B cell (primary cell): ENCODE measurements at regions not wholly inside any gene's neighbourhood (a gene's known extent, or its start where the extent isn't known, plus 50 kb on each side); places are given as distances from the start of the nearest gene placed in this dataset.

Experiments
- ATAC-seq: fragments of 200-7000 bp; cut with Tn5 transposase; one replicate; pipeline ENCODE4 v1.10.0; 2021; ENCODE audit warnings: low read depth, mild to moderate bottlenecking, moderate number of reproducible peaks, moderate library complexity
- CTCF ChIA-PET: fragments of 350-600 bp; sonication (Branson Sonifier 250); formaldehyde crosslinking; loops from one replicate; lab custom pipeline; 2021; ENCODE audit warnings: antibody characterized with exemption, inconsistent platforms; lab: Charles Lee
- POLR2A ChIA-PET: fragments of 350-600 bp; sonication (Branson Sonifier 250); formaldehyde crosslinking; loops from one replicate; lab custom pipeline; 2021; ENCODE audit warnings: antibody characterized with exemption; lab: Charles Lee
- DNase-seq: peaks from one replicate; pipeline ENCODE4 v3.0.0; 2013
- H2AFZ ChIP-seq: 2 replicates; pipeline ENCODE4 v1.6.1; 2012; ENCODE audit warnings: mild to moderate bottlenecking, low read depth, low read length; ENCODE audit not compliant: insufficient read depth, poor library complexity, severe bottlenecking
- H3K27ac ChIP-seq, 2 donors: 1 replicate in 1 of 2; 2 replicates in 1 of 2; pipeline ENCODE4 v1.5.1; 2012 to 2013; ENCODE audit warnings: low read length in 2 of 2, mild to moderate bottlenecking in 2 of 2, moderate library complexity in 1 of 2
- H3K27me3 ChIP-seq, 4 experiments: fragments of 200-600 bp in 1 of 4; sonication (generic) in 1 of 4; replicated peaks in 1 of 4; 1 replicate in 2 of 4; 2 replicates in 2 of 4; pipeline versions ENCODE4 v1.6.1 to v1.7.0; 2013 to 2016; ENCODE audit warnings: low read length in 3 of 4, mild to moderate bottlenecking in 2 of 4, mixed read lengths in 1 of 4, moderate library complexity in 1 of 4; ENCODE audit not compliant: insufficient read depth in 4 of 4, control insufficient read depth in 3 of 4; ENCODE audit errors: control extremely low read depth in 1 of 4
- H3K36me3 ChIP-seq, 2 experiments: replicated peaks in 1 of 2; 1 replicate in 1 of 2; 2 replicates in 1 of 2; pipeline versions ENCODE4 v1.6.1 to v1.7.1; 2013; ENCODE audit warnings: low read length in 1 of 2; ENCODE audit not compliant: insufficient read depth in 2 of 2, control insufficient read depth in 1 of 2; ENCODE audit errors: control extremely low read depth in 1 of 2, extremely low read depth in 1 of 2
- H3K4me1 ChIP-seq, 2 donors: fragments of 200-600 bp in 1 of 2; sonication (generic) in 1 of 2; 1 replicate in 1 of 2; 2 replicates in 1 of 2; pipeline versions ENCODE4 v1.5.1 to v1.6.1; 2013 to 2017; ENCODE audit warnings: low read length in 2 of 2; ENCODE audit not compliant: control insufficient read depth in 2 of 2, insufficient read depth in 2 of 2
- H3K4me2 ChIP-seq: replicated peaks from 2 replicates; pipeline ENCODE3; 2012; ENCODE audit warnings: mild to moderate bottlenecking, low read depth, low read length; ENCODE audit not compliant: poor library complexity, severe bottlenecking
- H3K4me3 ChIP-seq, 5 experiments: fragments of 200-600 bp in 1 of 5; sonication (generic) in 1 of 5; 1 replicate in 3 of 5; 2 replicates in 2 of 5; pipeline versions ENCODE4 v1.5.1 to v1.7.0; 2011 to 2016; ENCODE audit warnings: low read length in 4 of 5, mild to moderate bottlenecking in 4 of 5, low read depth in 2 of 5, control low read depth in 1 of 5, moderate library complexity in 1 of 5; ENCODE audit not compliant: insufficient read depth in 1 of 5; ENCODE audit errors: control extremely low read depth in 1 of 5, extremely low read depth in 1 of 5
- H3K79me2 ChIP-seq: fragments of 200-600 bp; sonication (generic); one replicate; pipeline ENCODE4 v1.6.0; 2016; ENCODE audit warnings: low read length; ENCODE audit not compliant: control insufficient read depth, insufficient read depth
- H3K9ac ChIP-seq: fragments of 200-600 bp; sonication (generic); 2 replicates; pipeline ENCODE4 v1.6.1; 2017; ENCODE audit warnings: mild to moderate bottlenecking, low read length, moderate library complexity
- H3K9me3 ChIP-seq, 3 donors: one replicate each; pipeline versions ENCODE4 v1.6.1 to v1.7.1; 2013; ENCODE audit warnings: low read length in 2 of 3; ENCODE audit not compliant: control insufficient read depth in 2 of 3, insufficient read depth in 1 of 3; ENCODE audit errors: control extremely low read depth in 1 of 3
- H4K20me1 ChIP-seq: 2 replicates; pipeline ENCODE4 v1.6.0; 2012; ENCODE audit warnings: mild to moderate bottlenecking, low read length; ENCODE audit not compliant: insufficient read depth, control insufficient read depth, poor library complexity, severe bottlenecking
- H3K27ac Mint-ChIP-seq: one replicate; pipeline ENCODE4 v1.8.0; 2021; ENCODE audit warnings: mixed read lengths
- H3K27me3 Mint-ChIP-seq: one replicate; pipeline ENCODE4 v1.8.0; 2021; ENCODE audit warnings: mixed read lengths
- H3K4me1 Mint-ChIP-seq: one replicate; pipeline ENCODE4 v1.8.0; 2021; ENCODE audit warnings: mixed read lengths
- H3K4me3 Mint-ChIP-seq: one replicate; pipeline ENCODE4 v1.8.0; 2021; ENCODE audit warnings: mixed read lengths
- H3K9me3 Mint-ChIP-seq: one replicate; pipeline ENCODE4 v1.8.0; 2022; ENCODE audit warnings: mixed read lengths; ENCODE audit not compliant: insufficient read depth
- CTCF ChIP-seq: fragments of 200-600 bp; IDR thresholded peaks from one replicate; pipeline ENCODE4 v1.8.0; 2022; ENCODE audit warnings: antibody characterized with exemption, mild to moderate bottlenecking
- EZH2 ChIP-seq: IDR thresholded peaks from 2 replicates; pipeline ENCODE4 v1.6.1; 2012; ENCODE audit warnings: borderline replicate concordance, low read depth, mild to moderate bottlenecking, moderate library complexity, low read length; ENCODE audit not compliant: insufficient read depth, poor library complexity, severe bottlenecking
- WGBS: methylation state at CpG from one replicate; pipeline ENCODE4 v1.1.5; 2013; ENCODE audit warnings: missing lambda C conversion rate; ENCODE audit not compliant: insufficient coverage; 5-methylcytosine and 5-hydroxymethylcytosine counted together
- intact Hi-C: fragments of 100-400 bp; cut with micrococcal nuclease; formaldehyde crosslinking; loops from one replicate; pipeline ENCODE4 v1.10.0; 2022

- POLR2A ChIA-PET = no interaction called here
- WGBS = 57% methylated on average over 1 of the region's 1 CpG
- Mint-ChIP-seq H3K27me3 (no peaks in the 10 kb centered on the region), H3K27ac (no peak overlapping the region), H3K9me3 (no peaks in the 10 kb centered on the region), H3K4me3 (no peak overlapping the region), H3K4me1 (no peaks in the 10 kb centered on the region)
- no peak for DNase-seq
- intact Hi-C loops = no loop called here
- H3K27me3 ChIP-seq = no peaks in the 10 kb centered on the region
- no peaks in the 10 kb centered on the region for H3K36me3 ChIP-seq
- H2AFZ ChIP-seq = no peak overlapping the region
- H3K4me3 ChIP-seq = no peak overlapping the region
- no peak for TF ChIP-seq EZH2
- TF ChIP-seq CTCF = no peak
- H3K9me3 ChIP-seq = no peaks in the 10 kb centered on the region
- H3K9ac ChIP-seq = no peak overlapping the region
- CTCF ChIA-PET = no interaction called here
- no peak overlapping the region for H3K27ac ChIP-seq
- no peaks in the 10 kb centered on the region for H3K4me1 ChIP-seq
- H3K79me2 ChIP-seq = no peaks in the 10 kb centered on the region
- H4K20me1 ChIP-seq = no peaks in the 10 kb centered on the region
- ATAC-seq = no peak
- H3K4me2 ChIP-seq = no peak overlapping the region
These were observed 591.3 kb upstream of the ADGRL2 start for GRCh38 chr1:81209461-81209860.

DNA sequence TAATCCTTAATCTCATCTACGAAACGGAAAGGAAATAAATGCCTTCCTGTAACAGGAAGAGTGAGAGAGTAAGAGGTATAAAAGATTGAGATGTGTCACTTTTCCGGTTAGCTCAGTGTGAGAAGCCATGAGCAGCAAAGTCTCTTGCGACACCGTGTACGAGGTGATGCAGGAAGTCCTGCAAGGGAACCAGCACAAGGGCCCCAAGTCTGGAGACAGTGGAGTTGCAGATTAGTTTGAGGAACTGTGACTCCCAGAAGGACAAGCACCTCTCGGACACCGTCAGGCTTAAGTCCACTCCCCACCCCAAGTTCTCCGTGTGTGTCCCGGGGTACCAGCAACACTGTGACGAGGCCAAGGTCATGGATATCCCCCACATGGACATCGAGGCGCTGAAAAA lies 592.3 kb upstream of the ADGRL2 start:
- TF ChIP-seq EZH2 = no peak
- no peak for TF ChIP-seq CTCF
- Histone ChIP-seq H4K20me1 (no peaks in the 10 kb centered on the region), H3K36me3 (no peaks in the 10 kb centered on the region), H3K4me3 (no peak overlapping the region), H3K4me2 (no peak overlapping the region), H3K79me2 (no peaks in the 10 kb centered on the region), H3K27me3 (no peaks in the 10 kb centered on the region), H3K4me1 (no peaks in the 10 kb centered on the region), H3K27ac (no peak overlapping the region), H3K9ac (no peak overlapping the region), H2AFZ (no peak overlapping the region), H3K9me3 (no peaks in the 10 kb centered on the region)
- 47% methylated on average over 11 of the region's 13 CpGs for WGBS
- no peaks in the 10 kb centered on the region for H3K9me3 Mint-ChIP-seq
- CTCF ChIA-PET = no interaction called here
- no peaks in the 10 kb centered on the region for H3K4me1 Mint-ChIP-seq
- POLR2A ChIA-PET = no interaction called here
- no peak for DNase-seq
- ATAC-seq = no peak
- H3K27ac Mint-ChIP-seq = no peak overlapping the region
- H3K27me3 Mint-ChIP-seq = no peaks in the 10 kb centered on the region
- no peak overlapping the region for H3K4me3 Mint-ChIP-seq
- intact Hi-C loops = no loop called here
